Fibroblast of the aortic adventitia (primary cell): ENCODE measurements at regions not wholly inside any gene's neighbourhood (a gene's known extent, or its start where the extent isn't known, plus 50 kb on each side); places are given as distances from the start of the nearest gene placed in this dataset.

ENCODE experiments used
- DNase-seq: peaks from one replicate; pipeline ENCODE4 v3.0.0-alpha.2; 2010; ENCODE audit warnings: low read depth
- H3K4me3 ChIP-seq: 2 replicates; pipeline ENCODE4 v1.5.1; 2011; ENCODE audit warnings: low read depth, mild to moderate bottlenecking, control low read depth, low read length, moderate library complexity
- CTCF ChIP-seq: IDR thresholded peaks from 2 replicates; pipeline ENCODE4 v1.5.1; 2011; ENCODE audit warnings: mild to moderate bottlenecking, low read length, control low read depth, inconsistent platforms; ENCODE audit not compliant: insufficient read depth

- DNase-seq = no peak
- no peak overlapping the region for H3K4me3 ChIP-seq
- TF ChIP-seq CTCF = no peak
These were observed 478.5 kb upstream of the TENM4 start for GRCh38 chr11:79919350-79919749.

GRCh38 chr11:79918846-79919245, 478.0 kb upstream of the TENM4 start:
- H3K4me3 ChIP-seq = no peak overlapping the region
- no peak for TF ChIP-seq CTCF
- no peak for DNase-seq

GRCh38 chr11:79906164-79906563, 465.3 kb upstream of the TENM4 start:
- no peak for DNase-seq
- no peak overlapping the region for H3K4me3 ChIP-seq
- TF ChIP-seq CTCF = no peak

GRCh38 chr11:79902493-79902892, 461.7 kb upstream of the TENM4 start:
- no peak overlapping the region for H3K4me3 ChIP-seq
- DNase-seq = no peak
- no peak for TF ChIP-seq CTCF

- H3K4me3 ChIP-seq = no peak overlapping the region
- no peak for DNase-seq
- TF ChIP-seq CTCF = no peak
These were observed 457.1 kb upstream of the TENM4 start for GRCh38 chr11:79897896-79898295.

GRCh38 chr11:79896258-79896657, 455.4 kb upstream of the TENM4 start:
- no peak overlapping the region for H3K4me3 ChIP-seq
- no peak for DNase-seq
- no peak for TF ChIP-seq CTCF

- no peak overlapping the region for H3K4me3 ChIP-seq
- no peak for DNase-seq
- TF ChIP-seq CTCF = no peak
These were observed 453.3 kb upstream of the TENM4 start for GRCh38 chr11:79894111-79894510.
